Osteoblast (primary cell): ENCODE measurements at regions not wholly inside any gene's neighbourhood (a gene's known extent, or its start where the extent isn't known, plus 50 kb on each side); places are given as distances from the start of the nearest gene placed in this dataset.
"Not testable (repeated sequence)": the region's sequence is repeated elsewhere in the genome, so short reads cannot be mapped to it uniquely, and the experiment has no call there.

Experiments
- DNase-seq: peaks from one replicate; pipeline ENCODE4 v3.0.0; 2011; ENCODE audit warnings: low spot score, mixed read lengths; ENCODE audit not compliant: insufficient read length; ENCODE audit errors: missing footprints
- H2AFZ ChIP-seq: 2 replicates; pipeline ENCODE4 v1.6.0; 2011; ENCODE audit warnings: mild to moderate bottlenecking, low read length
- H3K27ac ChIP-seq: 2 replicates; pipeline ENCODE4 v1.5.1; 2011; ENCODE audit warnings: mild to moderate bottlenecking, low read depth, low read length, moderate library complexity
- H3K27me3 ChIP-seq: 2 replicates; pipeline ENCODE4 v1.6.0; 2012; ENCODE audit warnings: mild to moderate bottlenecking, control low read depth, inconsistent platforms, low read length, moderate library complexity; ENCODE audit not compliant: insufficient read depth
- H3K36me3 ChIP-seq: 2 replicates; pipeline ENCODE4 v1.5.1; 2011; ENCODE audit warnings: mild to moderate bottlenecking, low read length, control low read depth, moderate library complexity; ENCODE audit not compliant: insufficient read depth
- H3K4me1 ChIP-seq: 2 replicates; pipeline ENCODE4 v1.5.1; 2011; ENCODE audit warnings: mild to moderate bottlenecking, low read length, control low read depth, moderate library complexity; ENCODE audit not compliant: insufficient read depth
- H3K4me2 ChIP-seq: 2 replicates; pipeline ENCODE4 v1.6.0; 2011; ENCODE audit warnings: mild to moderate bottlenecking, low read length; ENCODE audit not compliant: insufficient read depth
- H3K4me3 ChIP-seq: fragments of 200-600 bp; sonication (generic); 3 replicates; pipeline ENCODE4 v1.5.1; 2012; ENCODE audit warnings: mild to moderate bottlenecking, low read length, inconsistent platforms; ENCODE audit not compliant: insufficient read depth
- H3K79me2 ChIP-seq: 2 replicates; pipeline ENCODE4 v1.6.0; 2012; ENCODE audit warnings: mild to moderate bottlenecking, low read length, control low read depth, inconsistent platforms; ENCODE audit not compliant: insufficient read depth
- H3K9me3 ChIP-seq: 2 replicates; pipeline ENCODE4 v1.5.1; 2011; ENCODE audit warnings: low read depth, low read length, control low read depth
- H4K20me1 ChIP-seq: 2 replicates; pipeline ENCODE4 v1.6.0; 2012; ENCODE audit warnings: mild to moderate bottlenecking, low read length, control low read depth; ENCODE audit not compliant: insufficient read depth
- CTCF ChIP-seq: IDR thresholded peaks from 2 replicates; pipeline ENCODE4 v1.5.1; 2011; ENCODE audit warnings: mild to moderate bottlenecking, low read depth, low read length, moderate library complexity; ENCODE audit errors: extremely low read depth

GRCh38 chr4:54593795-54594322 is 63.9 kb upstream of the KIT start:
- no peak for TF ChIP-seq CTCF
- H4K20me1 ChIP-seq: no peaks in the 10 kb centered on the region
- DNase-seq: no peak
- H3K27ac ChIP-seq: no peak overlapping the region
- no peak overlapping the region for H3K4me2 ChIP-seq
- no peak overlapping the region for H2AFZ ChIP-seq
- no peaks in the 10 kb centered on the region for H3K4me1 ChIP-seq
- H3K36me3 ChIP-seq: no peaks in the 10 kb centered on the region
- H3K9me3 ChIP-seq: no peaks in the 10 kb centered on the region
- peaks cover 3% of the 10 kb centered on the region for H3K27me3 ChIP-seq
- H3K79me2 ChIP-seq: no peaks in the 10 kb centered on the region
- no peak overlapping the region for H3K4me3 ChIP-seq

- Histone ChIP-seq H3K27ac (no peak overlapping the region), H3K4me3 (no peak overlapping the region), H3K36me3 (no peaks in the 10 kb centered on the region), H2AFZ (no peak overlapping the region), H3K27me3 (no peaks in the 10 kb centered on the region), H3K79me2 (no peaks in the 10 kb centered on the region), H3K4me1 (no peaks in the 10 kb centered on the region), H4K20me1 (no peaks in the 10 kb centered on the region), H3K4me2 (no peak overlapping the region), H3K9me3 (no peaks in the 10 kb centered on the region)
- no peak for TF ChIP-seq CTCF
- DNase-seq: no peak
Observed at GRCh38 chr4:54596201-54596600, 61.6 kb upstream of the KIT start.

- H3K27ac ChIP-seq, H3K27me3 ChIP-seq, H3K9me3 ChIP-seq, H3K4me2 ChIP-seq, DNase-seq, H3K4me1 ChIP-seq, H3K79me2 ChIP-seq, H3K4me3 ChIP-seq, H4K20me1 ChIP-seq, H3K36me3 ChIP-seq, H2AFZ ChIP-seq: not testable (repeated sequence)
Observed at GRCh38 chr4:54597678-54598077, 60.1 kb upstream of the KIT start.

GRCh38 chr4:54602175-54602574 is 55.6 kb upstream of the KIT start:
- not testable (repeated sequence) for H3K27ac ChIP-seq, H3K36me3 ChIP-seq, H3K4me3 ChIP-seq, H3K79me2 ChIP-seq, H3K9me3 ChIP-seq, H2AFZ ChIP-seq, H4K20me1 ChIP-seq, H3K27me3 ChIP-seq, DNase-seq, H3K4me1 ChIP-seq, H3K4me2 ChIP-seq

- Histone ChIP-seq H3K4me2 (no peak overlapping the region), H4K20me1 (no peaks in the 10 kb centered on the region), H3K9me3 (no peaks in the 10 kb centered on the region), H3K27ac (no peak overlapping the region), H3K36me3 (no peaks in the 10 kb centered on the region), H3K79me2 (no peaks in the 10 kb centered on the region), H2AFZ (no peak overlapping the region), H3K4me3 (no peak overlapping the region), H3K27me3 (no peaks in the 10 kb centered on the region), H3K4me1 (no peaks in the 10 kb centered on the region)
- no peak for TF ChIP-seq CTCF
- no peak for DNase-seq
Observed at GRCh38 chr4:54607067-54607466, 50.7 kb upstream of the KIT start.
